ENCODE measurements at regions not wholly inside any gene's neighbourhood (a gene's known extent, or its start where the extent isn't known, plus 50 kb on each side); places are given as distances from the start of the nearest gene placed in this dataset.

DNA sequence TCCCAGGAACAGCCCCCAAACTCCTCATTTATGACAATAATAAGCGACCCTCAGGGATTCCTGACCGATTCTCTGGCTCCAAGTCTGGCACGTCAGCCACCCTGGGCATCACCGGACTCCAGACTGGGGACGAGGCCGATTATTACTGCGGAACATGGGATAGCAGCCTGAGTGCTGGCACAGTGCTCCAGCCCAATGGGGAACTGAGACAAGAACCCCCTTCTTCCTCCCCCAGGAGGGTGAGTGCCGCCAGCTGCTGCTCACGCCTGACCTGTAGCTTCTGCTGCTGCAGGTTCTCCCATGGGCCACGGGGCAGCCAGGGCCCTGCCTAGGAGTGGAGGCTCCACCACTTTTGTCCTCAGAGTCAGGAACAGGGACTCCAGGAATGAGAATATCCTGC is 78.2 kb downstream of the VPREB1 start:
- TF ChIP-seq CTCF (IDR thresholded peaks at IDR 0.05) (no peak), EZH2 (IDR thresholded peaks at IDR 0.05; ENCODE audit: borderline replicate concordance, insufficient read depth, low read depth, low read length, poor library complexity, severe bottlenecking) (no peak)
